Activated CD8-positive, alpha-beta T cell treated with anti-CD3 and anti-CD28 coated beads for 36 hours (primary cell): ENCODE measurements at regions not wholly inside any gene's neighbourhood (a gene's known extent, or its start where the extent isn't known, plus 50 kb on each side); places are given as distances from the start of the nearest gene placed in this dataset.
"Not testable (repeated sequence)": the region's sequence is repeated elsewhere in the genome, so short reads cannot be mapped to it uniquely, and the experiment has no call there.

Source experiments
- ATAC-seq: fragments of 200-7000 bp; cut with Tn5 transposase; one replicate; pipeline ENCODE4 v1.10.0; 2021; ENCODE audit warnings: mild to moderate bottlenecking, moderate library complexity
- CTCF ChIA-PET: fragments of 350-600 bp; sonication (Branson Sonifier 250); formaldehyde crosslinking; loops from one replicate; lab custom pipeline; 2021; ENCODE audit warnings: antibody characterized with exemption; lab: Charles Lee
- POLR2A ChIA-PET: fragments of 350-600 bp; sonication (Branson Sonifier 250); formaldehyde crosslinking; loops from one replicate; lab custom pipeline; 2021; ENCODE audit warnings: antibody characterized with exemption; lab: Charles Lee
- DNase-seq: peaks from one replicate; pipeline ENCODE4 v3.0.0-alpha.2; 2020
- H3K27ac Mint-ChIP-seq: one replicate; pipeline ENCODE4 v1.8.0; 2021; ENCODE audit warnings: mild to moderate bottlenecking, mixed read lengths
- H3K27me3 Mint-ChIP-seq: one replicate; pipeline ENCODE4 v1.8.0; 2021; ENCODE audit warnings: mixed read lengths
- H3K36me3 Mint-ChIP-seq: one replicate; pipeline ENCODE4 v1.8.0; 2021; ENCODE audit warnings: low read depth, mixed read lengths
- H3K4me1 Mint-ChIP-seq: one replicate; pipeline ENCODE4 v1.8.0; 2021; ENCODE audit warnings: low read depth, mixed read lengths
- H3K4me3 Mint-ChIP-seq: one replicate; pipeline ENCODE4 v1.8.0; 2021; ENCODE audit warnings: mild to moderate bottlenecking, moderate library complexity, mixed read lengths
- H3K9me3 Mint-ChIP-seq: one replicate; pipeline ENCODE4 v1.8.0; 2021; ENCODE audit warnings: mixed read lengths
- intact Hi-C: fragments of 100-400 bp; cut with micrococcal nuclease; formaldehyde crosslinking; loops from one replicate; pipeline ENCODE4 v1.10.0; 2022
- TF ChIP-seq, protein P1 (sequence below): fragments of 200-600 bp; IDR thresholded peaks from one replicate; pipeline ENCODE4 v1.8.0; 2022; ENCODE audit warnings: antibody characterized with exemption, mild to moderate bottlenecking

- ChIA-PET POLR2A (no interaction called here), CTCF (no interaction called here)
- no peak for ATAC-seq
- no peak for DNase-seq
- no peaks in the 10 kb centered on the region for H3K36me3 Mint-ChIP-seq
- TF ChIP-seq, protein P1, sequence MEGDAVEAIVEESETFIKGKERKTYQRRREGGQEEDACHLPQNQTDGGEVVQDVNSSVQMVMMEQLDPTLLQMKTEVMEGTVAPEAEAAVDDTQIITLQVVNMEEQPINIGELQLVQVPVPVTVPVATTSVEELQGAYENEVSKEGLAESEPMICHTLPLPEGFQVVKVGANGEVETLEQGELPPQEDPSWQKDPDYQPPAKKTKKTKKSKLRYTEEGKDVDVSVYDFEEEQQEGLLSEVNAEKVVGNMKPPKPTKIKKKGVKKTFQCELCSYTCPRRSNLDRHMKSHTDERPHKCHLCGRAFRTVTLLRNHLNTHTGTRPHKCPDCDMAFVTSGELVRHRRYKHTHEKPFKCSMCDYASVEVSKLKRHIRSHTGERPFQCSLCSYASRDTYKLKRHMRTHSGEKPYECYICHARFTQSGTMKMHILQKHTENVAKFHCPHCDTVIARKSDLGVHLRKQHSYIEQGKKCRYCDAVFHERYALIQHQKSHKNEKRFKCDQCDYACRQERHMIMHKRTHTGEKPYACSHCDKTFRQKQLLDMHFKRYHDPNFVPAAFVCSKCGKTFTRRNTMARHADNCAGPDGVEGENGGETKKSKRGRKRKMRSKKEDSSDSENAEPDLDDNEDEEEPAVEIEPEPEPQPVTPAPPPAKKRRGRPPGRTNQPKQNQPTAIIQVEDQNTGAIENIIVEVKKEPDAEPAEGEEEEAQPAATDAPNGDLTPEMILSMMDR = no peak
- peaks cover 10% of the 10 kb centered on the region for H3K4me1 Mint-ChIP-seq
- intact Hi-C loops = no loop called here
- no peak overlapping the region for H3K27ac Mint-ChIP-seq
- H3K4me3 Mint-ChIP-seq = no peak overlapping the region
- H3K9me3 Mint-ChIP-seq = no peaks in the 10 kb centered on the region
- H3K27me3 Mint-ChIP-seq = no peaks in the 10 kb centered on the region
These were observed 69.2 kb upstream of the LTA4H start for GRCh38 chr12:96104566-96104965.

- TF ChIP-seq, protein P1 = no peak
- Mint-ChIP-seq H3K9me3 (no peaks in the 10 kb centered on the region), H3K4me3 (no peak overlapping the region), H3K4me1 (peaks cover 7% of the 10 kb centered on the region), H3K27ac (no peak overlapping the region), H3K36me3 (no peaks in the 10 kb centered on the region), H3K27me3 (no peaks in the 10 kb centered on the region)
- ChIA-PET CTCF (interaction anchor here (0.6 to 1.0 kb wide), 4 partner anchors 15 to 109 kb away, joined by 3 to 4 read pairs (median 3); no protein-coding TSS in a partner anchor), POLR2A (no interaction called here)
- DNase-seq = no peak
- intact Hi-C loops = no loop called here
- ATAC-seq = no peak
These were observed 70.8 kb upstream of the LTA4H start for GRCh38 chr12:96106137-96106536.

- Mint-ChIP-seq H3K36me3 (no peaks in the 10 kb centered on the region), H3K4me1 (peaks cover 7% of the 10 kb centered on the region), H3K9me3 (no peaks in the 10 kb centered on the region), H3K4me3 (no peak overlapping the region), H3K27ac (no peak overlapping the region), H3K27me3 (no peaks in the 10 kb centered on the region)
- TF ChIP-seq, protein P1 = no peak
- ATAC-seq (no peak), DNase-seq (no peak)
- POLR2A ChIA-PET = no interaction called here
- CTCF ChIA-PET = no interaction called here
- intact Hi-C loops = no loop called here
These were observed 71.8 kb upstream of the LTA4H start for GRCh38 chr12:96107236-96107635.

DNA sequence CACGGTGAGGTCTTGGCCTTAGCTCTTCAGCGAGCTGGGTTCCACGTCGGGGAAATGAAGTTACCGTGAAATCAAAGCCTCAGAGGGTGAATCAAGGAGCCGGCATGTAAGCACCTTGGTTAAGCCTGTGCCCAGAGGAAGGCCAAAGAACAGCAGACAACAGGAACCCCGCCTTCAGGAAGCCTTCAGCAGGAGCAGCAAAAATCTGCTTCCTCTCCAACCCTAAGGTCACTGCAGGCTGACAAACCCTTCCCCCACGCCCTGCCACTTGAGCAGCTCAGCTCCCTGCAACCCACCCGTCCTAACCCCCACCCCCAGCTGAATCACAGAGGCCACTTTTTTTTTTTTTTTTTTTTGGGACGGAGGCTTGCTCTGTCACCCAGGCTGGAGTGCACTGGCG lies 72.9 kb upstream of the LTA4H start:
- CTCF ChIA-PET = interaction anchor here (1.3 to 1.7 kb wide), 2 partner anchors 24 to 107 kb away, joined by 3 to 8 read pairs; no protein-coding TSS in a partner anchor
- no peaks in the 10 kb centered on the region for H3K9me3 Mint-ChIP-seq
- H3K4me3 Mint-ChIP-seq = no peak overlapping the region
- TF ChIP-seq, protein P1 = no peak
- no peaks in the 10 kb centered on the region for H3K27me3 Mint-ChIP-seq
- peaks cover 7% of the 10 kb centered on the region for H3K4me1 Mint-ChIP-seq
- ATAC-seq (peak; percentile 86), DNase-seq (peak; percentile 58)
- no peaks in the 10 kb centered on the region for H3K36me3 Mint-ChIP-seq
- intact Hi-C loops = no loop called here
- H3K27ac Mint-ChIP-seq = peak overlapping the region; percentile 73
- POLR2A ChIA-PET = interaction anchor here (0.6 kb wide), 1 partner anchor 408 kb away, joined by 3 read pairs; no protein-coding TSS in a partner anchor

- H3K9me3 Mint-ChIP-seq, H3K4me3 Mint-ChIP-seq, DNase-seq, H3K27ac Mint-ChIP-seq, intact Hi-C loops, H3K36me3 Mint-ChIP-seq, H3K27me3 Mint-ChIP-seq, H3K4me1 Mint-ChIP-seq, ATAC-seq: not testable (repeated sequence)
- ChIA-PET CTCF (interaction anchor here (1.3 to 1.7 kb wide), 2 partner anchors 23 to 106 kb away, joined by 3 to 8 read pairs; no protein-coding TSS in a partner anchor), POLR2A (interaction anchor here (0.6 kb wide), 1 partner anchor 408 kb away, joined by 3 read pairs; no protein-coding TSS in a partner anchor)
These were observed 73.6 kb upstream of the LTA4H start for GRCh38 chr12:96108941-96109340.
